ENCODE measurements at regions not wholly inside any gene's neighbourhood (a gene's known extent, or its start where the extent isn't known, plus 50 kb on each side); places are given as distances from the start of the nearest gene placed in this dataset.

GRCh38 chr3:118213892-118214291 lies 820.8 kb downstream of the IGSF11 start:
- H3K4me2 ChIP-seq (ENCODE audit: insufficient read depth, low read length, poor library complexity, severe bottlenecking): no peak overlapping the region
- H2AFZ ChIP-seq (ENCODE audit: low read length): no peak overlapping the region
- no peaks in the 10 kb centered on the region for H3K36me3 ChIP-seq (replicated peaks in 1 of 2; ENCODE audit: control insufficient read depth in 2 of 2, insufficient read depth in 2 of 2, low read length in 2 of 2)
- H3K14ac ChIP-seq (ENCODE audit: low read length): no peak overlapping the region
- H3K79me1 ChIP-seq (ENCODE audit: low read depth, low read length): no peaks in the 10 kb centered on the region
- H3K9me3 ChIP-seq (replicated peaks in 1 of 2; ENCODE audit: control insufficient read depth in 2 of 2, insufficient read depth in 1 of 2, low read depth in 1 of 2, low read length in 2 of 2): no peaks in the 10 kb centered on the region
- no peak overlapping the region for H3K4me3 ChIP-seq (ENCODE audit: low read length in 2 of 2)
- no peak overlapping the region for H3K18ac ChIP-seq (ENCODE audit: low read length)
- no peak for DNase-seq (ENCODE audit: low spot score)
- no peak overlapping the region for H4K91ac ChIP-seq (ENCODE audit: low read depth, low read length, poor library complexity)
- no peak overlapping the region for H2BK12ac ChIP-seq (ENCODE audit: low read length)
- H3K4ac ChIP-seq (ENCODE audit: low read length): no peak overlapping the region
- H2AK5ac ChIP-seq (ENCODE audit: low read depth, low read length): no peak overlapping the region
- no peak overlapping the region for H2BK5ac ChIP-seq (ENCODE audit: low read length)
- H3K4me1 ChIP-seq (ENCODE audit: control insufficient read depth in 2 of 2, insufficient read depth in 1 of 2, low read depth in 1 of 2, low read length in 2 of 2): no peaks in the 10 kb centered on the region
- no peaks in the 10 kb centered on the region for H3K27me3 ChIP-seq (ENCODE audit: control insufficient read depth in 3 of 3, insufficient read depth in 3 of 3, low read depth in 1 of 3, low read length in 3 of 3)
- H2BK15ac ChIP-seq (ENCODE audit: low read length): no peak overlapping the region
- H4K8ac ChIP-seq (ENCODE audit: low read depth, low read length): no peak overlapping the region
- H2BK120ac ChIP-seq (ENCODE audit: low read depth, low read length): no peak overlapping the region
- H3K27ac ChIP-seq (replicated peaks; ENCODE audit: low read length): no peak overlapping the region
- no peak overlapping the region for H3K9ac ChIP-seq (ENCODE audit: low read depth, low read length, poor library complexity)
- no peak overlapping the region for H3K23ac ChIP-seq (ENCODE audit: low read depth, low read length, poor library complexity)

DNA sequence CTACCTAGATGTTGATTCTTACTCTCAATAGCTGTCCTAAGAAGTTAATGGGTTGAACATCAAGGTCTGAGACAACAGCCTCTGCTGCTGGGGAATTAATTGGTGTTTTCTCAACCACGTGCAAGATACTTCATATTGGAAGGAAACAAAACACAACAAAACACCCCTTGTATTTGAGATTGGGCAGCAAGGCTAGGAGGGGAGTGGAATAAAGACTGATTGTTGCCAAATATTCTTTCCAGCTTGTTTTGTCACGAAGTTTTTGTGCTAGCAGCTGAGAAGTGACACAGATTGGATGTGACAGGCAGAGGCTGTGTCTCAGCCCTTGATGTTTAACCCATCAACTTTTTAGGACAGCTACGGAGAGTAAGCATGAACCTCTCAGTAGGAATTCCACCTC lies 808.4 kb downstream of the IGSF11 start:
- no peak overlapping the region for H3K18ac ChIP-seq (ENCODE audit: low read length)
- no peak overlapping the region for H3K27ac ChIP-seq (replicated peaks; ENCODE audit: low read length)
- no peak overlapping the region for H3K4me3 ChIP-seq (ENCODE audit: low read length in 2 of 2)
- no peak overlapping the region for H4K91ac ChIP-seq (ENCODE audit: low read depth, low read length, poor library complexity)
- DNase-seq (ENCODE audit: low spot score): no peak
- H3K36me3 ChIP-seq (replicated peaks in 1 of 2; ENCODE audit: control insufficient read depth in 2 of 2, insufficient read depth in 2 of 2, low read length in 2 of 2): no peaks in the 10 kb centered on the region
- H3K79me1 ChIP-seq (ENCODE audit: low read depth, low read length): no peaks in the 10 kb centered on the region
- H4K8ac ChIP-seq (ENCODE audit: low read depth, low read length): no peak overlapping the region
- H2AK5ac ChIP-seq (ENCODE audit: low read depth, low read length): no peak overlapping the region
- no peak overlapping the region for H2AFZ ChIP-seq (ENCODE audit: low read length)
- H3K14ac ChIP-seq (ENCODE audit: low read length): no peak overlapping the region
- no peak overlapping the region for H2BK120ac ChIP-seq (ENCODE audit: low read depth, low read length)
- H3K4me2 ChIP-seq (ENCODE audit: insufficient read depth, low read length, poor library complexity, severe bottlenecking): no peak overlapping the region
- no peaks in the 10 kb centered on the region for H3K27me3 ChIP-seq (ENCODE audit: control insufficient read depth in 3 of 3, insufficient read depth in 3 of 3, low read depth in 1 of 3, low read length in 3 of 3)
- H3K4ac ChIP-seq (ENCODE audit: low read length): no peak overlapping the region
- H3K9ac ChIP-seq (ENCODE audit: low read depth, low read length, poor library complexity): no peak overlapping the region
- H2BK12ac ChIP-seq (ENCODE audit: low read length): no peak overlapping the region
- no peaks in the 10 kb centered on the region for H3K9me3 ChIP-seq (replicated peaks in 1 of 2; ENCODE audit: control insufficient read depth in 2 of 2, insufficient read depth in 1 of 2, low read depth in 1 of 2, low read length in 2 of 2)
- no peak overlapping the region for H2BK15ac ChIP-seq (ENCODE audit: low read length)
- H3K4me1 ChIP-seq (ENCODE audit: control insufficient read depth in 2 of 2, insufficient read depth in 1 of 2, low read depth in 1 of 2, low read length in 2 of 2): no peaks in the 10 kb centered on the region
- WGBS, 2 donors (ENCODE audit: extremely low coverage in 2 of 2, insufficient read length in 2 of 2, insufficient replicate concordance in 1 of 2): no CpG with 5 or more reads among the region's 3 CpGs
- no peak overlapping the region for H2BK5ac ChIP-seq (ENCODE audit: low read length)
- H3K23ac ChIP-seq (ENCODE audit: low read depth, low read length, poor library complexity): no peak overlapping the region

- Histone ChIP-seq H3K14ac (ENCODE audit: low read length) (no peak overlapping the region), H3K9me3 (replicated peaks in 1 of 2; ENCODE audit: control insufficient read depth in 2 of 2, insufficient read depth in 1 of 2, low read depth in 1 of 2, low read length in 2 of 2) (no peaks in the 10 kb centered on the region), H2AFZ (ENCODE audit: low read length) (no peak overlapping the region), H2AK5ac (ENCODE audit: low read depth, low read length) (no peak overlapping the region), H4K8ac (ENCODE audit: low read depth, low read length) (no peak overlapping the region), H3K27me3 (ENCODE audit: control insufficient read depth in 3 of 3, insufficient read depth in 3 of 3, low read depth in 1 of 3, low read length in 3 of 3) (no peaks in the 10 kb centered on the region), H2BK12ac (ENCODE audit: low read length) (no peak overlapping the region), H3K4me1 (ENCODE audit: control insufficient read depth in 2 of 2, insufficient read depth in 1 of 2, low read depth in 1 of 2, low read length in 2 of 2) (no peaks in the 10 kb centered on the region), H2BK15ac (ENCODE audit: low read length) (no peak overlapping the region), H3K4ac (ENCODE audit: low read length) (no peak overlapping the region), H3K4me3 (ENCODE audit: low read length in 2 of 2) (no peak overlapping the region), H3K23ac (ENCODE audit: low read depth, low read length, poor library complexity) (no peak overlapping the region), H3K4me2 (ENCODE audit: insufficient read depth, low read length, poor library complexity, severe bottlenecking) (no peak overlapping the region), H3K36me3 (replicated peaks in 1 of 2; ENCODE audit: control insufficient read depth in 2 of 2, insufficient read depth in 2 of 2, low read length in 2 of 2) (no peaks in the 10 kb centered on the region), H3K27ac (replicated peaks; ENCODE audit: low read length) (no peak overlapping the region), H3K9ac (ENCODE audit: low read depth, low read length, poor library complexity) (no peak overlapping the region), H4K91ac (ENCODE audit: low read depth, low read length, poor library complexity) (no peak overlapping the region), H3K79me1 (ENCODE audit: low read depth, low read length) (no peaks in the 10 kb centered on the region), H3K18ac (ENCODE audit: low read length) (no peak overlapping the region), H2BK5ac (ENCODE audit: low read length) (no peak overlapping the region), H2BK120ac (ENCODE audit: low read depth, low read length) (no peak overlapping the region)
- no CpG with 5 or more reads among the region's 2 CpGs for WGBS, 2 donors (ENCODE audit: extremely low coverage in 2 of 2, insufficient read length in 2 of 2, insufficient replicate concordance in 1 of 2)
- no peak for DNase-seq (ENCODE audit: low spot score)
Observed at GRCh38 chr3:118227191-118227590, 807.5 kb downstream of the IGSF11 start.

- Histone ChIP-seq H2AK5ac (ENCODE audit: low read depth, low read length) (no peak overlapping the region), H4K8ac (ENCODE audit: low read depth, low read length) (no peak overlapping the region), H2AFZ (ENCODE audit: low read length) (no peak overlapping the region), H2BK12ac (ENCODE audit: low read length) (no peak overlapping the region), H4K91ac (ENCODE audit: low read depth, low read length, poor library complexity) (no peak overlapping the region), H3K4me3 (ENCODE audit: low read length in 2 of 2) (no peak overlapping the region), H3K27ac (replicated peaks; ENCODE audit: low read length) (no peak overlapping the region), H3K36me3 (replicated peaks in 1 of 2; ENCODE audit: control insufficient read depth in 2 of 2, insufficient read depth in 2 of 2, low read length in 2 of 2) (no peaks in the 10 kb centered on the region), H3K9ac (ENCODE audit: low read depth, low read length, poor library complexity) (no peak overlapping the region), H3K4ac (ENCODE audit: low read length) (no peak overlapping the region), H3K27me3 (ENCODE audit: control insufficient read depth in 3 of 3, insufficient read depth in 3 of 3, low read depth in 1 of 3, low read length in 3 of 3) (no peaks in the 10 kb centered on the region), H2BK15ac (ENCODE audit: low read length) (no peak overlapping the region), H3K9me3 (replicated peaks in 1 of 2; ENCODE audit: control insufficient read depth in 2 of 2, insufficient read depth in 1 of 2, low read depth in 1 of 2, low read length in 2 of 2) (no peaks in the 10 kb centered on the region), H3K4me1 (ENCODE audit: control insufficient read depth in 2 of 2, insufficient read depth in 1 of 2, low read depth in 1 of 2, low read length in 2 of 2) (no peaks in the 10 kb centered on the region), H3K79me1 (ENCODE audit: low read depth, low read length) (no peaks in the 10 kb centered on the region), H2BK120ac (ENCODE audit: low read depth, low read length) (no peak overlapping the region), H3K14ac (ENCODE audit: low read length) (no peak overlapping the region), H3K4me2 (ENCODE audit: insufficient read depth, low read length, poor library complexity, severe bottlenecking) (no peak overlapping the region), H2BK5ac (ENCODE audit: low read length) (no peak overlapping the region), H3K18ac (ENCODE audit: low read length) (no peak overlapping the region), H3K23ac (ENCODE audit: low read depth, low read length, poor library complexity) (no peak overlapping the region)
- WGBS, 2 donors (ENCODE audit: extremely low coverage in 2 of 2, insufficient read length in 2 of 2, insufficient replicate concordance in 1 of 2): no CpG with 5 or more reads among the region's 1 CpG
- DNase-seq (ENCODE audit: low spot score): no peak
Observed at GRCh38 chr3:118228151-118228550, 806.5 kb downstream of the IGSF11 start.

All from neuronal stem cell (in vitro differentiated cells).